WTC11 (cell line): ENCODE measurements at regions not wholly inside any gene's neighbourhood (a gene's known extent, or its start where the extent isn't known, plus 50 kb on each side); places are given as distances from the start of the nearest gene placed in this dataset.

ENCODE experiments used
- ATAC-seq: fragments of 200-7000 bp; cut with Tn5 transposase; 2 replicates; pipeline ENCODE4 v1.10.0; 2021; ENCODE audit warnings: mild to moderate bottlenecking, moderate library complexity
- CTCF ChIA-PET: fragments of 300-600 bp; sonication (Branson Sonifier 250); formaldehyde crosslinking; loops from one replicate; lab custom pipeline; 2021; ENCODE audit warnings: antibody characterized with exemption; lab: Charles Lee
- POLR2A ChIA-PET: fragments of 350-600 bp; sonication (Branson Sonifier 250); formaldehyde crosslinking; loops from one replicate; lab custom pipeline; 2021; ENCODE audit warnings: antibody characterized with exemption; lab: Charles Lee
- DNase-seq: peaks from one replicate; pipeline ENCODE4 v3.0.0; 2021; ENCODE audit warnings: low spot score
- H3K27ac Mint-ChIP-seq: 2 replicates; pipeline ENCODE4 v1.8.0; 2021; ENCODE audit warnings: mixed read lengths
- H3K27me3 Mint-ChIP-seq: 2 replicates; pipeline ENCODE4 v1.8.0; 2021; ENCODE audit warnings: low read depth, mild to moderate bottlenecking, moderate library complexity, mixed read lengths
- H3K36me3 Mint-ChIP-seq: 2 replicates; pipeline ENCODE4 v1.8.0; 2021; ENCODE audit warnings: mixed read lengths
- H3K4me1 Mint-ChIP-seq: 2 replicates; pipeline ENCODE4 v1.8.0; 2022; ENCODE audit warnings: mixed read lengths
- H3K4me3 Mint-ChIP-seq: 2 replicates; pipeline ENCODE4 v1.8.0; 2021; ENCODE audit warnings: mild to moderate bottlenecking, moderate library complexity, mixed read lengths
- H3K9me3 Mint-ChIP-seq: 2 replicates; pipeline ENCODE4 v1.8.0; 2021; ENCODE audit warnings: mixed read lengths
- ATF1 ChIP-seq: sonication (generic); formaldehyde crosslinking; IDR thresholded peaks from 2 replicates; pipeline ENCODE4 v1.8.1; 2023; ENCODE audit warnings: mild to moderate bottlenecking, moderate library complexity, missing genetic modification reagents
- CREB1 ChIP-seq: sonication (generic); formaldehyde crosslinking; IDR thresholded peaks from 2 replicates; pipeline ENCODE4 v1.8.0; 2023; ENCODE audit warnings: mild to moderate bottlenecking, missing genetic modification reagents
- E2F4 ChIP-seq: sonication (generic); formaldehyde crosslinking; IDR thresholded peaks from 2 replicates; pipeline ENCODE4 v1.8.1; 2022; ENCODE audit warnings: low read depth, mild to moderate bottlenecking, moderate library complexity, missing genetic modification reagents, borderline replicate concordance
- EMX1 ChIP-seq: fragments of 250-450 bp; sonication (Bioruptor Pico); IDR thresholded peaks from 2 replicates; pipeline ENCODE4 v1.8.0; 2021; ENCODE audit warnings: mild to moderate bottlenecking
- FOXK1 ChIP-seq: sonication (generic); formaldehyde crosslinking; IDR thresholded peaks from 2 replicates; pipeline ENCODE4 v1.8.0; 2022; ENCODE audit warnings: mild to moderate bottlenecking, moderate library complexity, missing genetic modification reagents
- FOXP1 ChIP-seq: sonication (generic); formaldehyde crosslinking; IDR thresholded peaks from 2 replicates; pipeline ENCODE4 v1.8.0; 2022; ENCODE audit warnings: missing genetic modification reagents, mild to moderate bottlenecking, moderate library complexity, borderline replicate concordance
- IRF2 ChIP-seq: sonication (generic); formaldehyde crosslinking; IDR thresholded peaks from 2 replicates; pipeline ENCODE4 v1.8.0; 2022; ENCODE audit warnings: low read depth, missing genetic modification reagents, borderline replicate concordance
- KAT7 ChIP-seq: sonication (generic); formaldehyde crosslinking; IDR thresholded peaks from 2 replicates; pipeline ENCODE4 v1.8.1; 2023; ENCODE audit warnings: missing genetic modification reagents, mild to moderate bottlenecking, borderline replicate concordance
- MXD4 ChIP-seq: fragments of 250-450 bp; sonication (Bioruptor Pico); IDR thresholded peaks from 2 replicates; pipeline ENCODE4 v1.8.0; 2021; ENCODE audit warnings: mild to moderate bottlenecking, moderate library complexity, borderline replicate concordance
- MYBL2 ChIP-seq: sonication (generic); formaldehyde crosslinking; IDR thresholded peaks from 2 replicates; pipeline ENCODE4 v1.8.1; 2023; ENCODE audit warnings: mild to moderate bottlenecking, moderate library complexity, missing genetic modification reagents
- NFE2L1 ChIP-seq: sonication (generic); formaldehyde crosslinking; IDR thresholded peaks from 2 replicates; pipeline ENCODE4 v1.8.1; 2023; ENCODE audit warnings: missing genetic modification reagents
- NR3C1 ChIP-seq: sonication (generic); formaldehyde crosslinking; conservative IDR thresholded peaks from 2 replicates; pipeline ENCODE4 v1.8.1; 2023; ENCODE audit warnings: low read depth, mild to moderate bottlenecking, missing genetic modification reagents
- STAT6 ChIP-seq: sonication (generic); formaldehyde crosslinking; conservative IDR thresholded peaks from 2 replicates; pipeline ENCODE4 v1.8.1; 2023; ENCODE audit warnings: mild to moderate bottlenecking, low read depth, missing genetic modification reagents, moderate library complexity
- ZNF219 ChIP-seq: sonication (generic); formaldehyde crosslinking; IDR thresholded peaks from 2 replicates; pipeline ENCODE4 v1.8.0; 2023; ENCODE audit warnings: missing genetic modification reagents, mild to moderate bottlenecking, borderline replicate concordance
- ZNF232 ChIP-seq: sonication (generic); formaldehyde crosslinking; IDR thresholded peaks from 2 replicates; pipeline ENCODE4 v1.8.0; 2022; ENCODE audit warnings: mild to moderate bottlenecking, missing genetic modification reagents
- ZNF281 ChIP-seq: sonication (generic); formaldehyde crosslinking; IDR thresholded peaks from 2 replicates; pipeline ENCODE4 v1.8.0; 2023; ENCODE audit warnings: mild to moderate bottlenecking, missing genetic modification reagents
- ZNF317 ChIP-seq: sonication (generic); formaldehyde crosslinking; IDR thresholded peaks from 2 replicates; pipeline ENCODE4 v1.8.1; 2023; ENCODE audit warnings: low read depth, mild to moderate bottlenecking, moderate library complexity, missing genetic modification reagents, borderline replicate concordance
- ZNF396 ChIP-seq: fragments of 250-450 bp; sonication (Bioruptor Pico); IDR thresholded peaks from 2 replicates; pipeline ENCODE4 v1.8.0; 2021; ENCODE audit warnings: mild to moderate bottlenecking, moderate library complexity, borderline replicate concordance
- ZNF532 ChIP-seq: fragments of 250-450 bp; sonication (Bioruptor Pico); IDR thresholded peaks from 2 replicates; pipeline ENCODE4 v1.9.0; 2021; ENCODE audit warnings: mild to moderate bottlenecking, borderline replicate concordance
- ZSCAN18 ChIP-seq: fragments of 250-450 bp; sonication (Bioruptor Pico); IDR thresholded peaks from 2 replicates; pipeline ENCODE4 v2.1.2; 2022; ENCODE audit warnings: mild to moderate bottlenecking, moderate library complexity

GRCh38 chr2:104766683-104767082, 87.2 kb upstream of the POU3F3 start (continued):
- no peak for TF ChIP-seq ZNF281 (CRISPR knock-in tag)
- no peak for TF ChIP-seq NR3C1 (CRISPR knock-in tag)
- TF ChIP-seq ZNF317 (CRISPR knock-in tag) = no peak
- no peak for TF ChIP-seq STAT6 (CRISPR knock-in tag)
- no peak for TF ChIP-seq KAT7 (CRISPR knock-in tag)
- TF ChIP-seq FOXK1 (CRISPR knock-in tag) = no peak

- no peak overlapping the region for H3K27ac Mint-ChIP-seq
- DNase-seq (no peak), ATAC-seq (no peak)
- CTCF ChIA-PET = no interaction called here
- H3K27me3 Mint-ChIP-seq = no peaks in the 10 kb centered on the region; the same call in 1 of the 2 replicates
- POLR2A ChIA-PET = no interaction called here
- no peak overlapping the region for H3K4me3 Mint-ChIP-seq
- H3K36me3 Mint-ChIP-seq = no peaks in the 10 kb centered on the region
- H3K9me3 Mint-ChIP-seq = peaks cover 17% of the 10 kb centered on the region; the same call in 1 of the 2 replicates
- TF ChIP-seq ZNF219 (CRISPR knock-in tag) (no peak), FOXK1 (CRISPR knock-in tag) (no peak), MYBL2 (CRISPR knock-in tag) (no peak)
- TF ChIP-seq, all 79 proteins: peak for 0
- peaks cover 12% of the 10 kb centered on the region for H3K4me1 Mint-ChIP-seq
Measured at GRCh38 chr2:104768694-104769093, 85.2 kb upstream of the POU3F3 start.

GRCh38 chr2:104769096-104769495, 84.8 kb upstream of the POU3F3 start:
- POLR2A ChIA-PET = no interaction called here
- TF ChIP-seq MXD4 (CRISPR knock-in tag) (no peak), CREB1 (CRISPR knock-in tag) (no peak), NFE2L1 (no peak), ZNF532 (no peak), E2F4 (CRISPR knock-in tag) (no peak), FOXP1 (CRISPR knock-in tag) (no peak), ZSCAN18 (CRISPR knock-in tag) (no peak), IRF2 (CRISPR knock-in tag) (no peak), ZNF232 (CRISPR knock-in tag) (no peak), ZNF396 (CRISPR knock-in tag) (no peak), EMX1 (CRISPR knock-in tag) (no peak), ATF1 (CRISPR knock-in tag) (no peak)

More at GRCh38 chr2:104769096-104769495, 84.8 kb upstream of the POU3F3 start:
- ATAC-seq (no peak), DNase-seq (no peak)
- CTCF ChIA-PET = no interaction called here
- Mint-ChIP-seq H3K36me3 (no peaks in the 10 kb centered on the region), H3K27ac (no peak overlapping the region), H3K27me3 (no peaks in the 10 kb centered on the region; the same call in 1 of the 2 replicates), H3K4me1 (peaks cover 12% of the 10 kb centered on the region), H3K9me3 (peaks cover 17% of the 10 kb centered on the region; the same call in 1 of the 2 replicates), H3K4me3 (no peak overlapping the region)
